MM.1S (cell line): ENCODE measurements at regions not wholly inside any gene's neighbourhood (a gene's known extent, or its start where the extent isn't known, plus 50 kb on each side); places are given as distances from the start of the nearest gene placed in this dataset.
"Not testable (repeated sequence)": the region's sequence is repeated elsewhere in the genome, so short reads cannot be mapped to it uniquely, and the experiment has no call there.

Experiments used
- CTCF ChIP-seq: fragments of 300-600 bp; sonication (generic); IDR thresholded peaks from 2 replicates; pipeline ENCODE4 v1.5.1; 2016; ENCODE audit warnings: antibody characterized with exemption, low read length, mixed read lengths
- EZH2 ChIP-seq: fragments of 300-600 bp; sonication (generic); optimal IDR thresholded peaks from 2 replicates; pipeline ENCODE3; 2017; ENCODE audit warnings: low read depth, mild to moderate bottlenecking, antibody characterized with exemption, low read length, mixed read lengths
- EZH2phosphoT487 ChIP-seq: fragments of 300-600 bp; sonication (generic); IDR thresholded peaks from 2 replicates; pipeline ENCODE4 v1.6.1; 2018; ENCODE audit warnings: antibody characterized with exemption, low read length

- TF ChIP-seq CTCF, EZH2phosphoT487, EZH2: not testable (repeated sequence)
Measured at GRCh38 chr7:46261638-46262037, 340.6 kb upstream of the IGFBP3 start.
